Bronchial epithelial cell (primary cell): ENCODE measurements at regions not wholly inside any gene's neighbourhood (a gene's known extent, or its start where the extent isn't known, plus 50 kb on each side); places are given as distances from the start of the nearest gene placed in this dataset.
A peak's percentile ranks its signal among the peaks of the same experiment; 100 is the strongest.

Experiments used
- DNase-seq: peaks from one replicate; pipeline ENCODE4 v3.0.0-alpha.2; 2010; ENCODE audit warnings: low read depth
- FAIRE-seq: peaks from 2 replicates; lab custom pipeline; 2011; peaks lifted over from hg19 to GRCh38; lab: Jason Lieb, UNC
- H3K27me3 ChIP-seq: 2 replicates; pipeline ENCODE4 v1.5.1; 2011; ENCODE audit warnings: low read length; ENCODE audit not compliant: control insufficient read depth, insufficient read depth
- H3K36me3 ChIP-seq: 2 replicates; pipeline ENCODE4 v1.5.1; 2011; ENCODE audit warnings: low read length; ENCODE audit not compliant: control insufficient read depth, insufficient read depth
- H3K4me3 ChIP-seq: 2 replicates; pipeline ENCODE4 v1.5.1; 2011; ENCODE audit warnings: mild to moderate bottlenecking, low read depth, low read length, control low read depth
- CTCF ChIP-seq: IDR thresholded peaks from 2 replicates; pipeline ENCODE4 v1.5.1; 2011; ENCODE audit warnings: mild to moderate bottlenecking, moderate library complexity, low read length, control low read depth, inconsistent platforms; ENCODE audit not compliant: insufficient read depth, severe bottlenecking

GRCh38 chr3:18808429-18808828, 339.9 kb upstream of the KCNH8 start:
- peak; percentile 96 for DNase-seq
- Histone ChIP-seq H3K27me3 (no peaks in the 10 kb centered on the region), H3K4me3 (no peak overlapping the region), H3K36me3 (no peaks in the 10 kb centered on the region)
- no peak for FAIRE-seq
- TF ChIP-seq CTCF: no peak

- DNase-seq: no peak
- H3K27me3 ChIP-seq: no peaks in the 10 kb centered on the region
- H3K36me3 ChIP-seq: no peaks in the 10 kb centered on the region
- FAIRE-seq: no peak
- no peak overlapping the region for H3K4me3 ChIP-seq
- no peak for TF ChIP-seq CTCF
These were observed 340.7 kb upstream of the KCNH8 start for GRCh38 chr3:18807593-18807992.

GRCh38 chr3:18806633-18807032, 341.7 kb upstream of the KCNH8 start:
- FAIRE-seq: no peak
- no peaks in the 10 kb centered on the region for H3K36me3 ChIP-seq
- TF ChIP-seq CTCF: no peak
- DNase-seq: peak; percentile 85
- H3K4me3 ChIP-seq: no peak overlapping the region
- H3K27me3 ChIP-seq: no peaks in the 10 kb centered on the region

GRCh38 chr3:18797378-18797777, 350.9 kb upstream of the KCNH8 start:
- FAIRE-seq: no peak
- no peak overlapping the region for H3K4me3 ChIP-seq
- TF ChIP-seq CTCF: no peak

GRCh38 chr3:18795078-18795477, 353.2 kb upstream of the KCNH8 start:
- Histone ChIP-seq H3K4me3 (no peak overlapping the region), H3K27me3 (no peaks in the 10 kb centered on the region), H3K36me3 (no peaks in the 10 kb centered on the region)
- FAIRE-seq: no peak
- no peak for TF ChIP-seq CTCF
- DNase-seq: no peak

More at GRCh38 chr3:18797378-18797777, 350.9 kb upstream of the KCNH8 start:
- H3K36me3 ChIP-seq: no peaks in the 10 kb centered on the region
- no peak for DNase-seq
- no peaks in the 10 kb centered on the region for H3K27me3 ChIP-seq

GRCh38 chr3:18791752-18792151, 356.6 kb upstream of the KCNH8 start:
- H3K36me3 ChIP-seq: no peaks in the 10 kb centered on the region
- no peaks in the 10 kb centered on the region for H3K27me3 ChIP-seq
- no peak for TF ChIP-seq CTCF
- DNase-seq (no peak), FAIRE-seq (no peak)
- no peak overlapping the region for H3K4me3 ChIP-seq
